ENCODE measurements at regions not wholly inside any gene's neighbourhood (a gene's known extent, or its start where the extent isn't known, plus 50 kb on each side); places are given as distances from the start of the nearest gene placed in this dataset.

GRCh38 chr4:85391071-85391470, 83.9 kb upstream of the ARHGAP24 start:
- no peaks in the 10 kb centered on the region for H3K27me3 ChIP-seq
- H3K36me3 ChIP-seq, result no peaks in the 10 kb centered on the region
- no peaks in the 10 kb centered on the region for H3K9me3 ChIP-seq
- intact Hi-C loops (cut with DNase I; ENCODE audit: low total_unique reads), result no loop called here
- in situ Hi-C loops (cut with MboI; ENCODE audit: low sequenced_read_pairs in 4 of 4), result no loop called here
- DNase-seq (no peak), ATAC-seq (no peak)
- no peak overlapping the region for H3K27ac ChIP-seq
- no peak overlapping the region for H3K4me3 ChIP-seq
- TF ChIP-seq, protein P1, sequence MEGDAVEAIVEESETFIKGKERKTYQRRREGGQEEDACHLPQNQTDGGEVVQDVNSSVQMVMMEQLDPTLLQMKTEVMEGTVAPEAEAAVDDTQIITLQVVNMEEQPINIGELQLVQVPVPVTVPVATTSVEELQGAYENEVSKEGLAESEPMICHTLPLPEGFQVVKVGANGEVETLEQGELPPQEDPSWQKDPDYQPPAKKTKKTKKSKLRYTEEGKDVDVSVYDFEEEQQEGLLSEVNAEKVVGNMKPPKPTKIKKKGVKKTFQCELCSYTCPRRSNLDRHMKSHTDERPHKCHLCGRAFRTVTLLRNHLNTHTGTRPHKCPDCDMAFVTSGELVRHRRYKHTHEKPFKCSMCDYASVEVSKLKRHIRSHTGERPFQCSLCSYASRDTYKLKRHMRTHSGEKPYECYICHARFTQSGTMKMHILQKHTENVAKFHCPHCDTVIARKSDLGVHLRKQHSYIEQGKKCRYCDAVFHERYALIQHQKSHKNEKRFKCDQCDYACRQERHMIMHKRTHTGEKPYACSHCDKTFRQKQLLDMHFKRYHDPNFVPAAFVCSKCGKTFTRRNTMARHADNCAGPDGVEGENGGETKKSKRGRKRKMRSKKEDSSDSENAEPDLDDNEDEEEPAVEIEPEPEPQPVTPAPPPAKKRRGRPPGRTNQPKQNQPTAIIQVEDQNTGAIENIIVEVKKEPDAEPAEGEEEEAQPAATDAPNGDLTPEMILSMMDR (IDR thresholded peaks at IDR 0.05 in 4 of 5, conservative IDR thresholded peaks at IDR 0.05 in 1 of 5), result no peak
- no peak for TF ChIP-seq POLR2A (IDR thresholded peaks at IDR 0.05)
- peaks cover 0 to 4% of the 10 kb centered on the region in 2 donors for H3K4me1 ChIP-seq

DNA sequence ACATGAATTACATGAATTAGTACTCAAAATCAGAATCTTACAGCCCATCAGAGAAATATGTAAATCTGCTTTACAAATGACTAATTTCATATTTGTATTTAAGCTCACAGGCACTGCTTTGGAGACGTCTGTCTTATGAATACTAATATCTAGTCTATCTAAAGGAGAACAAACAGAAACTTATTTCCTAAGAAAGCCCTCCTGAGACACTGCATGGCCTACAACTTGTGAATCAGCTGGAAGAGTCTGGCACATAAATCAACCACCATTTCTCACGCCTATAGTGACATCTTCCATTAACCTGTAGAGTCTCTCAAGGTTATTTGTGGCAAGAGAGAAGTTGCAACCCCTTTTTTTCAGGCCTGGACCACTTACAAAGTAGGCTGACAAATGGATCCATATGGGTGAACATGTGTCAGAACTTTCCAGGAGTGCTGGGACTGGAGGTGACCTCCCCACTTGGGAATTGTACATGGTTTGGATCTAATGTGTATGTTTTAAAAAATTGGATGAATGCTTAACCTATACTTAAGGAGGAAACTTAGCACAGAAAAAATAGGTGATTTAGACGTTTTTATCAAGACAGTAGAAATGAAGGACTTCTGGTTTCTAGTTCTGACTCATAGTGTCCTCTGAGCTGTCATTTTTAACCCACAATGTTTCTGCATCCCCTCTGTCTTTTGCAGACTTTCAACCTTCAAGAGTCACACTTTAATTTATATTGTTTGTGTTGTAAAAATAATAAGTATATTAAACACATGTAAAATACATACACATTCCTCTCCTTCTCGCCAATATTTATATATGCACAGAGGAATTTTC, 83.2 kb upstream of the ARHGAP24 start:
- Histone ChIP-seq H3K9me3 (no peaks in the 10 kb centered on the region), H3K36me3 (no peaks in the 10 kb centered on the region), H3K27ac (no peak overlapping the region), H3K4me3 (no peak overlapping the region), H3K27me3 (no peaks in the 10 kb centered on the region), H3K4me1 (peaks cover 0 to 4% of the 10 kb centered on the region in 2 donors)
- TF ChIP-seq, protein P1 (IDR thresholded peaks at IDR 0.05 in 4 of 5, conservative IDR thresholded peaks at IDR 0.05 in 1 of 5), result no peak
- TF ChIP-seq POLR2A (IDR thresholded peaks at IDR 0.05), result no peak
- intact Hi-C loops (cut with DNase I; ENCODE audit: low total_unique reads) (no loop called here), in situ Hi-C loops (cut with MboI; ENCODE audit: low sequenced_read_pairs in 4 of 4) (no loop called here)
- ATAC-seq (no peak), DNase-seq (no peak)

DNA sequence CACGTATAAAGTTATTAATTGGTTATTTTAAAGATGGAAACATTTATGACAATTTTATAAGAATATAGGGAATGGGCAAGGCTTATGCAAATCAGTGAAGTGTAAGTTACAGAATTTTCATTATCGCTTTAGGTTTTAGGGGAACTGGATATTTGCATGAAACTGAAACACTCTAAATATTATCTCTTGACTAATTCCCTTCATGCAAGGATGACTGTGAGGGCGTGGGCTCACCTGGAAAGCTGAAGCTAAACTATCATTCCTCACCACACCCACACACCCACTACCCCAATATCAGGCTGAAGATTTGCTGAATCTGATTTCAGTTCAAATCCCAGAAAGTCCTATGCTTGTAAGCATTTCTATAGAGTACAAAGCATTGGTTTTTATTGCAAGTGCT, 81.7 kb upstream of the ARHGAP24 start:
- Histone ChIP-seq H3K4me1 (peaks cover 0 to 4% of the 10 kb centered on the region in 2 donors), H3K9me3 (no peaks in the 10 kb centered on the region), H3K4me3 (no peak overlapping the region), H3K27ac (no peak overlapping the region), H3K36me3 (no peaks in the 10 kb centered on the region), H3K27me3 (no peaks in the 10 kb centered on the region)
- intact Hi-C loops (cut with DNase I; ENCODE audit: low total_unique reads) (no loop called here), in situ Hi-C loops (cut with MboI; ENCODE audit: low sequenced_read_pairs in 4 of 4) (no loop called here)
- ATAC-seq (no peak), DNase-seq (no peak)
- no peak for TF ChIP-seq POLR2A (IDR thresholded peaks at IDR 0.05)
- TF ChIP-seq, protein P1 (IDR thresholded peaks at IDR 0.05 in 4 of 5, conservative IDR thresholded peaks at IDR 0.05 in 1 of 5), result no peak

DNA sequence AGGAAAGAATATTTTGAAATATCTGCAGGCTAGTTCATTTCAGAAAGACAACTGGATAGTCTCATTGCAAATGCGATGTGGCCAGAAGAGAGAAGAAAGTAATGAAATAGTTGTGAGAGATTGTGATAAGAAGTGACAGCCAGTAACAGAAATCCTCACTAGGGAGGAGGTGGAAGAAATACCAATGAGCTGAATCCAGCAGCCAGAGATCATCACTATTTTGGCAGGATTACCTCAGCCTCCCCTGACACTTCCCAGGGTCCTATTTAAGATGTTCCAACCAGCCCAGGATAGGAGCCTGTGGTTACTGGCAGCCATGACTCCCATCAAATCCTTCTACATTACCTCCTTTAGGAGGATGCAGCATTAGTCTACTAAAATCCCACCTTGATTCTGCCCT, 76.7 kb upstream of the ARHGAP24 start:
- DNase-seq (no peak), ATAC-seq (peak in 1 of 2 donors; percentile 30)
- TF ChIP-seq, protein P1 (IDR thresholded peaks at IDR 0.05 in 4 of 5, conservative IDR thresholded peaks at IDR 0.05 in 1 of 5), result no peak
- TF ChIP-seq POLR2A (IDR thresholded peaks at IDR 0.05), result no peak
- in situ Hi-C loops (cut with MboI; ENCODE audit: low sequenced_read_pairs in 4 of 4), result no loop called here
- H3K4me3 ChIP-seq, result no peak overlapping the region
- H3K36me3 ChIP-seq, result no peaks in the 10 kb centered on the region
- H3K9me3 ChIP-seq, result no peaks in the 10 kb centered on the region
- intact Hi-C loops (cut with DNase I; ENCODE audit: low total_unique reads), result no loop called here
- no peaks in the 10 kb centered on the region for H3K27me3 ChIP-seq
- H3K27ac ChIP-seq, result no peak overlapping the region
- no peaks in the 10 kb centered on the region for H3K4me1 ChIP-seq
